ENCODE measurements at regions not wholly inside any gene's neighbourhood (a gene's known extent, or its start where the extent isn't known, plus 50 kb on each side); places are given as distances from the start of the nearest gene placed in this dataset.
"Not testable (repeated sequence)": the region's sequence is repeated elsewhere in the genome, so short reads cannot be mapped to it uniquely, and the experiment has no call there.

DNA sequence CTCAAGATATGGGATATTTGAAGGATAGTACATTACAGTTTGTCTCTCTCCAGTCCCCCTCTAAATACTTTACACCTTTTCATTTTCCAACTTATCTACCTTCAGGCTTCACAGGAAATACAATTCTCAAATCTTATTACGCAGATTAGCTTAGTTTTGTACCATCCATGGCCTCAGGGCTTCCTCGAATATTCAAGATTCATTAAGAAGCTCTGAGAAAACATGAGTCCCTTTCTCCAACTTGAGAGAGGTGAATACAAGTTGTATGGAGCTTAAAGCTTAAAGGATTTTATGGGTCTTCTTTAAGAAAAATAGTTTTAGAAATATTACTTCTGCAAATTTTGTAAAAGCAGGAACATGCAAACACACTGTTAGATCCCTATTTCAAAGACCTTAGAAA, 1212.5 kb downstream of the GALC start:
- peaks cover 4% of the 10 kb centered on the region for H3K4me1 ChIP-seq (ENCODE audit: insufficient read depth, low read length)
- H3K4me3 Mint-ChIP-seq (ENCODE audit: unreplicated experiment) = no peak overlapping the region
- no peak overlapping the region for H3K27ac ChIP-seq (ENCODE audit: low read depth, low read length)
- no peaks in the 10 kb centered on the region for H3K27me3 ChIP-seq (ENCODE audit: insufficient read depth, low read length)
- no peaks in the 10 kb centered on the region for H3K79me2 ChIP-seq (ENCODE audit: insufficient read depth, low read length)
- H3K4me2 ChIP-seq (ENCODE audit: low read length) = no peak overlapping the region
- H3K36me3 Mint-ChIP-seq (ENCODE audit: low read depth, unreplicated experiment) = no peaks in the 10 kb centered on the region
- TF ChIP-seq, protein P1, sequence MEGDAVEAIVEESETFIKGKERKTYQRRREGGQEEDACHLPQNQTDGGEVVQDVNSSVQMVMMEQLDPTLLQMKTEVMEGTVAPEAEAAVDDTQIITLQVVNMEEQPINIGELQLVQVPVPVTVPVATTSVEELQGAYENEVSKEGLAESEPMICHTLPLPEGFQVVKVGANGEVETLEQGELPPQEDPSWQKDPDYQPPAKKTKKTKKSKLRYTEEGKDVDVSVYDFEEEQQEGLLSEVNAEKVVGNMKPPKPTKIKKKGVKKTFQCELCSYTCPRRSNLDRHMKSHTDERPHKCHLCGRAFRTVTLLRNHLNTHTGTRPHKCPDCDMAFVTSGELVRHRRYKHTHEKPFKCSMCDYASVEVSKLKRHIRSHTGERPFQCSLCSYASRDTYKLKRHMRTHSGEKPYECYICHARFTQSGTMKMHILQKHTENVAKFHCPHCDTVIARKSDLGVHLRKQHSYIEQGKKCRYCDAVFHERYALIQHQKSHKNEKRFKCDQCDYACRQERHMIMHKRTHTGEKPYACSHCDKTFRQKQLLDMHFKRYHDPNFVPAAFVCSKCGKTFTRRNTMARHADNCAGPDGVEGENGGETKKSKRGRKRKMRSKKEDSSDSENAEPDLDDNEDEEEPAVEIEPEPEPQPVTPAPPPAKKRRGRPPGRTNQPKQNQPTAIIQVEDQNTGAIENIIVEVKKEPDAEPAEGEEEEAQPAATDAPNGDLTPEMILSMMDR (IDR thresholded peaks at IDR 0.05; ENCODE audit: insufficient read depth, low read depth, low read length) = no peak
- TF ChIP-seq EZH2 (IDR thresholded peaks at IDR 0.05; ENCODE audit: insufficient read depth, low read length) = no peak
- no peak overlapping the region for H3K9ac ChIP-seq (ENCODE audit: low read length)
- peaks cover 5% of the 10 kb centered on the region for H3K9me3 Mint-ChIP-seq (ENCODE audit: unreplicated experiment)
- no peak overlapping the region for H3K27ac Mint-ChIP-seq (ENCODE audit: unreplicated experiment)
- H3K27me3 Mint-ChIP-seq (ENCODE audit: low read depth, unreplicated experiment) = no peaks in the 10 kb centered on the region
- H3K4me3 ChIP-seq (ENCODE audit: insufficient read depth, low read depth, low read length) = no peak overlapping the region
- H3K9me3 ChIP-seq (ENCODE audit: insufficient read depth, low read depth, low read length) = no peaks in the 10 kb centered on the region
- FAIRE-seq (no peak), DNase-seq (ENCODE audit: low read depth) (no peak)
- H3K4me1 Mint-ChIP-seq (ENCODE audit: low read depth, unreplicated experiment) = peaks cover 9% of the 10 kb centered on the region
- H4K20me1 ChIP-seq (ENCODE audit: insufficient read depth, low read length) = no peaks in the 10 kb centered on the region
- no peak overlapping the region for H2AFZ ChIP-seq (ENCODE audit: low read depth, low read length)
- no peaks in the 10 kb centered on the region for H3K36me3 ChIP-seq (ENCODE audit: insufficient read depth, low read length)

DNA sequence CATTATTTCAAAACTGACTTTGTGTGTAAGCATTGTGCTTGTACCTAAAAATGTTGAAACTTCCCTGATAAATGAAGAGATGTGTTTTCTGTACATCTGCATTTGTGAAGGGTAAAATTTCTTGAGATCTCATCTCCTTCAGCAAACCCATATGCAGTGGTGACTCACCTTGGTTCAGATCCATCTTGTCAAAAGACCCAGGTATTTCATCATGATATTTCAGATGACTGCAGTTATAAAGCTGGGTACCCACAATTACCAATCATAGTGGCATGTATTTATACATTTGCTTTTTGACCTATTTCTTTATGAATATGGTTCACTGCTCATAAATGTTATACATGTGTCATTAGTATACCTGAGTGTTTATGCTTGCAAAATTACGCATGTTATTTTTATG, 1213.6 kb downstream of the GALC start:
- no peaks in the 10 kb centered on the region for H3K9me3 ChIP-seq (ENCODE audit: insufficient read depth, low read depth, low read length)
- no peaks in the 10 kb centered on the region for H3K36me3 ChIP-seq (ENCODE audit: insufficient read depth, low read length)
- DNase-seq (ENCODE audit: low read depth) = peak; percentile 38
- H3K79me2 ChIP-seq (ENCODE audit: insufficient read depth, low read length) = no peaks in the 10 kb centered on the region
- H3K9me3 Mint-ChIP-seq (ENCODE audit: unreplicated experiment) = peaks cover 5% of the 10 kb centered on the region
- no peaks in the 10 kb centered on the region for H3K36me3 Mint-ChIP-seq (ENCODE audit: low read depth, unreplicated experiment)
- peaks cover 4% of the 10 kb centered on the region for H3K4me1 ChIP-seq (ENCODE audit: insufficient read depth, low read length)
- peak; percentile 29 for FAIRE-seq
- no peak overlapping the region for H3K4me3 ChIP-seq (ENCODE audit: insufficient read depth, low read depth, low read length)
- H3K27ac ChIP-seq (ENCODE audit: low read depth, low read length) = no peak overlapping the region
- H3K27me3 Mint-ChIP-seq (ENCODE audit: low read depth, unreplicated experiment) = no peaks in the 10 kb centered on the region
- no peak overlapping the region for H3K4me2 ChIP-seq (ENCODE audit: low read length)
- H3K4me3 Mint-ChIP-seq (ENCODE audit: unreplicated experiment) = no peak overlapping the region
- no peak overlapping the region for H2AFZ ChIP-seq (ENCODE audit: low read depth, low read length)
- H3K27ac Mint-ChIP-seq (ENCODE audit: unreplicated experiment) = no peak overlapping the region
- no peaks in the 10 kb centered on the region for H4K20me1 ChIP-seq (ENCODE audit: insufficient read depth, low read length)
- peaks cover 9% of the 10 kb centered on the region for H3K4me1 Mint-ChIP-seq (ENCODE audit: low read depth, unreplicated experiment)
- no peaks in the 10 kb centered on the region for H3K27me3 ChIP-seq (ENCODE audit: insufficient read depth, low read length)
- H3K9ac ChIP-seq (ENCODE audit: low read length) = no peak overlapping the region
- no peak for TF ChIP-seq EZH2 (IDR thresholded peaks at IDR 0.05; ENCODE audit: insufficient read depth, low read length)
- TF ChIP-seq, protein P1 (IDR thresholded peaks at IDR 0.05; ENCODE audit: insufficient read depth, low read depth, low read length) = no peak

DNA sequence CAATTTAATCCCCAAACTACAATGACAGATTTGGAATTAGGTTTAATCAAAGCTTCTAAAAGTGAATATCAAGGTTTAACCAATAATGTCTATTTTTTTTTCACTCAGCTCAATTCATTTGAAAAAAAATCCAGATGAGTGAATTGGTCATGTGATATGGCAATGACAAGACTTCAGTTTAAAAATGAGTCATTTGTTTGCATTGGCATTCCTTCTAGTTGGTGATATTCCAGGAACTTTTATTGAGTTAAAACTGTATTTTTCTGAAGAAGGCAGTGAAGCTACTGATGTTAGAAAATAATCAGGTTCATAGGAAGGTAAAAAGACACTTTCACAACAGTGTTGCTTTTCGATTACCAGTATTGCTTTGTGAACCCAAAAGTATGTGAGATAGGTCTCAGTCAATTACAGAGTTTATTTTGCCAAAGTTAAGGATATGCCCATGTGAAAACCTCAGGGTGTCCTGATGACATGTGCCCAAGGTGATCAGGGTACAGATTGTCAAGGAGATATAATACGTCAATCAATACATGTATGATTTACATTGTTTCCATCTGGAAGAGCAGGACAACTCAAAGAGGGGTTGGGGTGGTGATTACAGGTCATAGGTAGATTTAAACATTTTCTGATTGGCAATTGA, 1214.9 kb downstream of the GALC start:
- peak overlapping the region; percentile 53 for H3K4me2 ChIP-seq (ENCODE audit: low read length)
- H3K27ac Mint-ChIP-seq (ENCODE audit: unreplicated experiment) = no peak overlapping the region
- no peak overlapping the region for H3K4me3 ChIP-seq (ENCODE audit: insufficient read depth, low read depth, low read length)
- H3K79me2 ChIP-seq (ENCODE audit: insufficient read depth, low read length) = no peaks in the 10 kb centered on the region
- no peak overlapping the region for H3K27ac ChIP-seq (ENCODE audit: low read depth, low read length)
- H2AFZ ChIP-seq (ENCODE audit: low read depth, low read length) = no peak overlapping the region
- no peak overlapping the region for H3K4me3 Mint-ChIP-seq (ENCODE audit: unreplicated experiment)
- no peak for FAIRE-seq
- no peaks in the 10 kb centered on the region for H4K20me1 ChIP-seq (ENCODE audit: insufficient read depth, low read length)
- no peak for TF ChIP-seq EZH2 (IDR thresholded peaks at IDR 0.05; ENCODE audit: insufficient read depth, low read length)
- no peaks in the 10 kb centered on the region for H3K9me3 ChIP-seq (ENCODE audit: insufficient read depth, low read depth, low read length)
- no peaks in the 10 kb centered on the region for H3K36me3 Mint-ChIP-seq (ENCODE audit: low read depth, unreplicated experiment)
- no peaks in the 10 kb centered on the region for H3K36me3 ChIP-seq (ENCODE audit: insufficient read depth, low read length)
- peak; percentile 71 for DNase-seq (ENCODE audit: low read depth)
- peaks cover 5% of the 10 kb centered on the region for H3K9me3 Mint-ChIP-seq (ENCODE audit: unreplicated experiment)
- H3K27me3 ChIP-seq (ENCODE audit: insufficient read depth, low read length) = no peaks in the 10 kb centered on the region
- no peaks in the 10 kb centered on the region for H3K27me3 Mint-ChIP-seq (ENCODE audit: low read depth, unreplicated experiment)
- peaks cover 4% of the 10 kb centered on the region for H3K4me1 ChIP-seq (ENCODE audit: insufficient read depth, low read length)
- no peak overlapping the region for H3K9ac ChIP-seq (ENCODE audit: low read length)
- H3K4me1 Mint-ChIP-seq (ENCODE audit: low read depth, unreplicated experiment) = peaks cover 9% of the 10 kb centered on the region

DNA sequence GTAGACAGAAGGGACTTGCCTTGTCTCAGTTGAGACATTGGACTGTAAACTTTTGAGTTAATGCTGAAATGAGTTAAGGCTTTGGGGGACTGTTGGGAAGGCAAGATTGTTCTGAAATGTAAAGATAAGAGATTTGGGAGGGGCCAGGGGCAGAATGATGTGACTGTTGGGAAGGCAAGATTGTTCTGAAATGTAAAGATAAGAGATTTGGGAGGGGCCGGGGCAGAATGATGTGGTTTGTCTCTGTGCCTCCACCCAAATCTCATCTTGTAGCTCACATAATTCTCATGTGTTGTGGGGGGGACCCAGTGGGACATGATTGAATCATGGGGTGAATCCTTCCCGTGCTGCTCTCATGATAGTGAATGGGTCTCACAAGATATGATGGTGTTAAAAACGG, 1217.1 kb downstream of the GALC start:
- not testable (repeated sequence) for H3K9ac ChIP-seq (ENCODE audit: low read length); H4K20me1 ChIP-seq (ENCODE audit: insufficient read depth, low read length)

More for the DNA sequence above, 1217.1 kb downstream of the GALC start:
- H3K36me3 ChIP-seq (ENCODE audit: insufficient read depth, low read length); H3K27me3 ChIP-seq (ENCODE audit: insufficient read depth, low read length); H3K4me3 ChIP-seq (ENCODE audit: insufficient read depth, low read depth, low read length); H3K4me1 ChIP-seq (ENCODE audit: insufficient read depth, low read length); FAIRE-seq; H3K9me3 ChIP-seq (ENCODE audit: insufficient read depth, low read depth, low read length); H3K9me3 Mint-ChIP-seq (ENCODE audit: unreplicated experiment); H3K4me3 Mint-ChIP-seq (ENCODE audit: unreplicated experiment); H3K79me2 ChIP-seq (ENCODE audit: insufficient read depth, low read length); H3K4me1 Mint-ChIP-seq (ENCODE audit: low read depth, unreplicated experiment); H3K36me3 Mint-ChIP-seq (ENCODE audit: low read depth, unreplicated experiment); H3K27ac ChIP-seq (ENCODE audit: low read depth, low read length); H3K4me2 ChIP-seq (ENCODE audit: low read length); DNase-seq (ENCODE audit: low read depth); H3K27me3 Mint-ChIP-seq (ENCODE audit: low read depth, unreplicated experiment); H2AFZ ChIP-seq (ENCODE audit: low read depth, low read length); H3K27ac Mint-ChIP-seq (ENCODE audit: unreplicated experiment): not testable (repeated sequence)
